ENCODE measurements at regions not wholly inside any gene's neighbourhood (a gene's known extent, or its start where the extent isn't known, plus 50 kb on each side); places are given as distances from the start of the nearest gene placed in this dataset.

DNA sequence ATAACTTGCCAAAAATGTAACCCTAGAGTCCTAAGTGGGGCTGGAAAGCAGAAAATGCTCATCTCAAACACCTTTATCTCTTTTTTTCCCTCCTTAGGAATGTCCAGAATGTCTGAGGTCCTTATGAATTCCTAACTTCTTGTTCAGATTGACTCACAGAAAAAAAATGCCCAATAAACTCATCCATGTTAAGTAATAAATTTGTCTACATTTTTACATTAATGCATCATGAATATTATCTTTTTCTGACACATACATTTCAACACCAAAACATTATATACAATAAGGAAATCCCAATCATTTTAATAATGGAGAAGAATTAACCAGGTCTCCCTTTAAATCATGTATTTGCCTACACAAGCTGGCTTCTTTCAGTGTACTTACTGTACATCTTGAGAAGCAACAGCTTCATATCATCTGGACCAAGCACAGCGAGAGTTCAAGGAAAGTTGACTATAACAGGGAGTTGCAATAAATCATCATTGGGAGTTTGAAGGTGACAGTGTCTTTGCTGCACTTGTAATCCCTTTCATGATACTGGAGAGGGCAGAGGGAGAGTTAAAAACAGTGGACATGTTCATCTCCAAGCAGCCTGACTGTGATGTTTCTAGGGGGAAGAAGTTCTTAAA is 565.2 kb downstream of the LTN1 start:
- BruUV-seq (replicated peaks) = no TSS peak
- Mint-ChIP-seq H3K9me3 (ENCODE audit: unreplicated experiment) (peaks cover 8% of the 10 kb centered on the region), H3K27me3 (ENCODE audit: insufficient read depth, unreplicated experiment) (no peaks in the 10 kb centered on the region), H3K4me1 (ENCODE audit: insufficient read depth, unreplicated experiment) (peaks cover 13% of the 10 kb centered on the region), H3K27ac (ENCODE audit: low read depth, unreplicated experiment) (no peak overlapping the region), H3K4me3 (ENCODE audit: unreplicated experiment) (no peak overlapping the region), H3K36me3 (ENCODE audit: insufficient read depth, unreplicated experiment) (no peaks in the 10 kb centered on the region)
- CTCF ChIA-PET = interaction anchor here (1.2 kb wide), 1 partner anchor 318 kb away, joined by 3 read pairs; no protein-coding TSS in a partner anchor
- TF ChIP-seq, protein P1, sequence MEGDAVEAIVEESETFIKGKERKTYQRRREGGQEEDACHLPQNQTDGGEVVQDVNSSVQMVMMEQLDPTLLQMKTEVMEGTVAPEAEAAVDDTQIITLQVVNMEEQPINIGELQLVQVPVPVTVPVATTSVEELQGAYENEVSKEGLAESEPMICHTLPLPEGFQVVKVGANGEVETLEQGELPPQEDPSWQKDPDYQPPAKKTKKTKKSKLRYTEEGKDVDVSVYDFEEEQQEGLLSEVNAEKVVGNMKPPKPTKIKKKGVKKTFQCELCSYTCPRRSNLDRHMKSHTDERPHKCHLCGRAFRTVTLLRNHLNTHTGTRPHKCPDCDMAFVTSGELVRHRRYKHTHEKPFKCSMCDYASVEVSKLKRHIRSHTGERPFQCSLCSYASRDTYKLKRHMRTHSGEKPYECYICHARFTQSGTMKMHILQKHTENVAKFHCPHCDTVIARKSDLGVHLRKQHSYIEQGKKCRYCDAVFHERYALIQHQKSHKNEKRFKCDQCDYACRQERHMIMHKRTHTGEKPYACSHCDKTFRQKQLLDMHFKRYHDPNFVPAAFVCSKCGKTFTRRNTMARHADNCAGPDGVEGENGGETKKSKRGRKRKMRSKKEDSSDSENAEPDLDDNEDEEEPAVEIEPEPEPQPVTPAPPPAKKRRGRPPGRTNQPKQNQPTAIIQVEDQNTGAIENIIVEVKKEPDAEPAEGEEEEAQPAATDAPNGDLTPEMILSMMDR (IDR thresholded peaks at IDR 0.05; ENCODE audit: unreplicated experiment) = no peak
- intact Hi-C loops (cut with micrococcal nuclease) = no loop called here
- POLR2A ChIA-PET = no interaction called here
- no peak for DNase-seq (ENCODE audit: unreplicated experiment)

DNA sequence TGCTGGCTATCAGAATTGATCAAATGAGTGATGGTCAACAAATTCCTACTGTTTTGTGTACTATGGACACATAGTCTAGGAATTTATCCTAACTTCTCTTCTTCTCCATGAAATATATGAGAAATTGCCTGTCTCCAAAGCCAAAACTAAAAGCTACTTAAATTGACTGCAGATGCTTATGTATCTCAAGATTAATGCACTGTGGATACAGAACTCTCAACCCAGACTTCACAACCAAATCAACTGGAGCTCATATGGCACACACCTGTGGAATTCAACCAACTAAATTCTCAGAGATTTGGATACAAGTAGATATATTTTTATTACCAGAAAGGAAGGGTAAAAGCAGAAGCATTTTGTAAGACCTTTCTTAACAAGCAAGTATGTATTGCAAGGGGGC is 566.1 kb downstream of the LTN1 start:
- H3K4me3 Mint-ChIP-seq (ENCODE audit: unreplicated experiment) = no peak overlapping the region
- no peak for DNase-seq (ENCODE audit: unreplicated experiment)
- intact Hi-C loops (cut with micrococcal nuclease) = no loop called here
- BruUV-seq (replicated peaks) = no TSS peak
- peaks cover 18% of the 10 kb centered on the region for H3K4me1 Mint-ChIP-seq (ENCODE audit: insufficient read depth, unreplicated experiment)
- TF ChIP-seq, protein P1 (IDR thresholded peaks at IDR 0.05; ENCODE audit: unreplicated experiment) = no peak
- H3K36me3 Mint-ChIP-seq (ENCODE audit: insufficient read depth, unreplicated experiment) = no peaks in the 10 kb centered on the region
- no peak overlapping the region for H3K27ac Mint-ChIP-seq (ENCODE audit: low read depth, unreplicated experiment)
- ChIA-PET POLR2A (interaction anchor here (0.6 to 0.7 kb wide), 2 partner anchors 11 to 22 kb away, joined by 3 read pairs; no protein-coding TSS in a partner anchor), CTCF (interaction anchor here (1.2 kb wide), 1 partner anchor 319 kb away, joined by 3 read pairs; no protein-coding TSS in a partner anchor)
- H3K27me3 Mint-ChIP-seq (ENCODE audit: insufficient read depth, unreplicated experiment) = no peaks in the 10 kb centered on the region
- H3K9me3 Mint-ChIP-seq (ENCODE audit: unreplicated experiment) = peaks cover 8% of the 10 kb centered on the region

DNA sequence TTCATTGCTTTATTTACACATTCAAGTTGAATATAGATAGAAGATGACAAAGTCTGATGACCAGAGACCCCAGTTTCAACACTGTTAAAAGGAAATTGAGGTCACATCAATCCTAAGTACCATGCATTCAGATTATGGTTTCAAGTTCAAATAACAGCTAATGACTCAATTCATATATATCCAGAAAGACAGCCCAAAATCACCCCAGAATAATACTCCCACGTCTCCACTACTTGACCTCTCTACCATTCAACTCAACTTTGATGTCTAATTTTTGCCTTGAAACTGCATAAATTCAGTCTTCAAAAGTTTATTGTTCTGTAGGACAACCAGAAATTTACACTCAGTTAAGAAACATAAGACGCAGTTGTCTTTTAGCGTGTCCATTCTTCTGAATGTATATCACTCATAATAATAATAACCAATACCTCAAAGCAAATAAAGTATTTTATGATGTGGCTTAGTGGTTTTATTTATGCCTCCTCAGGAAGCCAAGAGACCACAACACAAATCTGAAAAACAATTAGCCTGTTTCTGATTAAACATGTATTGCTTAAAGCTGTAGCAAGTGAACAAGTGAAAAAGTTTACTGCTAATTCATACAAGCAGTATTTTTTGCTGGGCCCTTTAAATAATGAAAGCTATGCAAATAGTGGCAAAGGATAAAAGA is 569.0 kb downstream of the LTN1 start:
- Mint-ChIP-seq H3K27me3 (ENCODE audit: insufficient read depth, unreplicated experiment) (no peaks in the 10 kb centered on the region), H3K9me3 (ENCODE audit: unreplicated experiment) (peaks cover 8% of the 10 kb centered on the region), H3K4me3 (ENCODE audit: unreplicated experiment) (no peak overlapping the region), H3K27ac (ENCODE audit: low read depth, unreplicated experiment) (no peak overlapping the region), H3K4me1 (ENCODE audit: insufficient read depth, unreplicated experiment) (peaks cover 20% of the 10 kb centered on the region), H3K36me3 (ENCODE audit: insufficient read depth, unreplicated experiment) (no peaks in the 10 kb centered on the region)
- BruUV-seq (replicated peaks) = no TSS peak
- ChIA-PET CTCF (interaction anchor here (0.9 kb wide), 1 partner anchor 321 kb away, joined by 3 read pairs; no protein-coding TSS in a partner anchor), POLR2A (interaction anchor here (1.4 to 1.6 kb wide), 2 partner anchors 11 to 30 kb away, joined by 3 to 4 read pairs; no protein-coding TSS in a partner anchor)
- intact Hi-C loops (cut with micrococcal nuclease) = no loop called here
- DNase-seq (ENCODE audit: unreplicated experiment) = no peak
- TF ChIP-seq, protein P1 (IDR thresholded peaks at IDR 0.05; ENCODE audit: unreplicated experiment) = no peak

DNA sequence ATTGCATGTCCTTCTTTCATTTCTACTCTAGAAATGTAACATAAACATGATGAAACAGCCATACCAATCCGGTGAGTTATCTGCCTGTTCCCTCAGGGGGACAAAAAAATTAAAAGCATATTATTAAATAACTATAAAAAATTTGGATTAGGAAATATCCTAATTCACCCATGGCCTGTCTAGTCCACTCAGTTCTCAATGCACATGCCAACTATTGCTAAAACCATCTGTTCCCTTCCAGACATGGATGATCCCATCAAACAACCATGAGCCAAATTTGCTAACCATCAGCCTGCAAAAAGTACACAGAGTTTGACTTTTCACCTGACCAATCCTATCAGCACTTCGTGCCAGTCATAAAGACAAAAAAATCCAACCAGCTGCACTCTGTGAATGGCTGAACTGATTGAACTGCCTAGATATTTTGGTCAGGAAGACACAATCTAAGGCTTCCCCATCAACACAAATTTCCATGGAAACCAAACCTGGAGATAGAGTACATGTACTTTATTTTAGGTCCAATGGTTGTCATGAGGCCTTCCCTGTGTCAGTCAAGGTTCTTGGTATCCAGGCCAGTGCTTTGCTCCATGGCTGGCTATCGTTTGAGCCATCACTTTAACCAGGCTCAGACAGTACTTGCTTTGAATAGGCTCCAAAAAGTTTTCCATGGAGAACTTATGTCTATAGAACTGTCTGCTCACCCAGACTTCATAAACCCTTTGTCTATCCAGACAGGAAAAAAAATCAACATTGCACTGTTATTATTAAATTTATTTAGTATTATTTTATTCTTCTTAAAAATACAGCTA is 570.8 kb downstream of the LTN1 start:
- H3K27me3 Mint-ChIP-seq (ENCODE audit: insufficient read depth, unreplicated experiment) = no peaks in the 10 kb centered on the region
- BruUV-seq (replicated peaks) = no TSS peak
- TF ChIP-seq, protein P1 (IDR thresholded peaks at IDR 0.05; ENCODE audit: unreplicated experiment) = no peak
- peak overlapping the region; percentile 76 for H3K27ac Mint-ChIP-seq (ENCODE audit: low read depth, unreplicated experiment)
- ChIA-PET CTCF (interaction anchor here (0.7 to 0.8 kb wide), 2 partner anchors 65 to 96 kb away, joined by 3 read pairs; no protein-coding TSS in a partner anchor), POLR2A (interaction anchor here (0.6 to 1.4 kb wide), 5 partner anchors 9 to 206 kb away, joined by 3 read pairs; no protein-coding TSS in a partner anchor)
- peaks cover 7% of the 10 kb centered on the region for H3K4me1 Mint-ChIP-seq (ENCODE audit: insufficient read depth, unreplicated experiment)
- H3K9me3 Mint-ChIP-seq (ENCODE audit: unreplicated experiment) = no peaks in the 10 kb centered on the region
- H3K36me3 Mint-ChIP-seq (ENCODE audit: insufficient read depth, unreplicated experiment) = no peaks in the 10 kb centered on the region
- peak overlapping the region; percentile 35 for H3K4me3 Mint-ChIP-seq (ENCODE audit: unreplicated experiment)
- peak; percentile 62 for DNase-seq (ENCODE audit: unreplicated experiment)
- intact Hi-C loops (cut with micrococcal nuclease) = no loop called here

Measured in MCF 10A (cell line).